HG02588 (cell line): ENCODE measurements at regions not wholly inside any gene's neighbourhood (a gene's known extent, or its start where the extent isn't known, plus 50 kb on each side); places are given as distances from the start of the nearest gene placed in this dataset.

ENCODE experiments used
- ATAC-seq: cut with Tn5 transposase; IDR thresholded peaks from one replicate; pipeline ENCODE4 v1.9.1; 2021; ENCODE audit warnings: mild to moderate bottlenecking, moderate library complexity; ENCODE audit not compliant: unreplicated experiment

GRCh38 chr22:34135749-34136148, 215.5 kb upstream of the LARGE1 start:
- ATAC-seq: no peak

- ATAC-seq: no peak
Measured at GRCh38 chr22:34150023-34150422, 229.7 kb upstream of the LARGE1 start.

- ATAC-seq: no peak
Measured at GRCh38 chr22:34159491-34159890, 239.2 kb upstream of the LARGE1 start.

DNA sequence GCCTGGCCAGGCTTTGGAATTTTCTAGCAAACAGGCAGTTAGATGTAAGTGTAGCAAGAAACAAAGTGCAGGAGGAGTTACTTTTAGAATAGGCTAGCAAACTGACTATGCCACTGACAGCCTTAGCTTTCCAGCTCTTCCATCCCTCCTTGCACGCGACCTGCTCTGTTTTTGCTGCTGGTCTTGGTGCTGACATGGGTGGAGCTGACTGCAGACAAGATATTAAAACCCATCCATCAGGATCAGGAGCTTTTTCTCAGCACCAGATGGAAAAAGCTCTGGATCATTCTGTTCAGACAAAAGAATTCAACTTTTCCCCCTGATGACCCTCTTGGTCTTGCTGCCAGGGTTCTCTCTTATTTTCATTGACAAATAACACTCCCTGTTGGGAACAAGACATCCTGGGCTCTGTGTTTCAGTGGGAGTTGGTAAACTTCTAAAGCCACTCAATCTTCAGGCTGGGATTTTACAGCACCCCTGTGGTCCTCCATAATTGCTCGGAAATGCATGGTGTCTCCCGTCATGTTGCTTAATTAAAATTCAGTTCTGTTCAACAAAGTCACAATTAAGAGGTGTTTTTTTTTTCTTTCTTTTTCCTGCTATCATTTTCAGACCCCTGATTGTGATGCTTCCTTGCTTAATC, 240.0 kb upstream of the LARGE1 start:
- no peak for ATAC-seq

GRCh38 chr22:34161431-34162123, 241.3 kb upstream of the LARGE1 start:
- ATAC-seq: no peak

DNA sequence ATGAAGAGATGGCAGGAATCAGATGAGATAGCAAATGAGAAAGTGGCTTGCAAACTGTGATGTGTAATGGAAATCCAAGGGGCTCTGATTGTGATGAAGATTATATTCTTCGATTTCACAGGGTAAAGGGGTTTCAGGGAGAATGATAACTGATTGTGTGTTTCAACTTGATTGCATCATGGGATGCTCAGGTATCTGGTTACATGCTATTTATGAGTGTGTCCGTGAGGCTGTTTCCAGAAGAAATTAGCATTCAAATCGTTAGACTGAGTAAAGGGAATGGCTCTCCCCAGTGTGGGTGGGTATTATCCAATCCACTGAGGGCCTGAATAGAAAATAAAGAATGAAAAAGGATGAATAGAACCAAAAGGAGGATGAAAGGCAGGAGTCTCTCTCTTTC, 278.7 kb upstream of the LARGE1 start:
- ATAC-seq: no peak

DNA sequence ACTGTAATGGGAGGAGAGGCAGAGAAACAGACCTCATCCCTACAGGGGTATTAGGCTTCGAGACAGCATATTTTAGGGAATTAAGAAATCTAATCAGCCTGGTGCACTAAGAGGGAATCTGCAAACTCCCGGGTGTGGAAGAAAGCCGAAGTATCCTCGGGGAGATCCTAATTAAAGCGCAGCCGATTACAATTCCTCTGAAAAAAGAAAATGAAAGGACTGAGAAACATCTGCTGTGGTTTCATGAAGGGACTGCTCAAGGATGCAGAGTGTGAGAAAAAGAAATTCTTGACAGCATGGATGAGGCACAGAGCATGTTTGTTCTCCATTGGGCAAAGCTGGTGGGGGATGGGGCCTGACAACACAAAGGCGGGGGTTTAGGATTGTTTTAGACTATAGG, 290.0 kb upstream of the LARGE1 start:
- no peak for ATAC-seq

DNA sequence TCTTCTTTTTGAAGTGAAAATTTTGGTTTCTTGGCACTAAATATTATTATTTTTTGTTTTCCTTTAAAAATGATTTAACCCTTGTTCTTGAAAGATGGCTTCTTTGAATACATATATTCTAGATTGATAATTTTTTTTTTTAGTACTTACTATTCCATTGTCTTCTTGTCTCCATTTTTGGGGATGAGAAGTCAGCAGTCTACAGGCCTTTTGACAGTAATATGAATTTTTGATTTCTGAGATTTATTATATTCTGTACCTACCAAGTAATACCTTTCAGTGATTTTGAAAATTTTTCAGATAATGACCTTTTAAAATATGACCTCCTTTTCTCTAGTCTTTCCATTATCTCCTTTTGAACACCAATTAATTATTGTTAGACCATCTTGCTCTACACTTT, 294.1 kb upstream of the LARGE1 start:
- ATAC-seq: no peak

DNA sequence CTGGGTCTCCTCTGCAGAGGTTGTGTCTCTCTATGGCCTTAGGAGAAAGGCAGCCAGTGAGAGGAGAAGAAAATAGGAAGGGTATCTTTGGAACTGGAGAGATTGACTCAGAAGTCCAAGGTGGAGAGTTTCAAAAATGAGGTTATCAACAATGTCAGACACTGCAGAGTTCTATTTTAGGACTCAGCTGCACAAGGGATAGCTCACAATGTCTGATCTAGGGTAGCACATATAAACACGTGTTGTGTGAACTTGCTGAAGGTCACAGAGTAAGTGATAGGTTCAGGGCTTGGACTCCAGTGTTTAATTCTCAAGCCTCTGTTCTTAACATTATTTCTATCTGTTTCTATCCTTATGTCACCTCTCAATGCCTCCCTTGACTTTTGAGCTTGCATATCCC, 305.0 kb upstream of the LARGE1 start:
- ATAC-seq: no peak

GRCh38 chr22:34236527-34236926, 316.3 kb upstream of the LARGE1 start:
- no peak for ATAC-seq

DNA sequence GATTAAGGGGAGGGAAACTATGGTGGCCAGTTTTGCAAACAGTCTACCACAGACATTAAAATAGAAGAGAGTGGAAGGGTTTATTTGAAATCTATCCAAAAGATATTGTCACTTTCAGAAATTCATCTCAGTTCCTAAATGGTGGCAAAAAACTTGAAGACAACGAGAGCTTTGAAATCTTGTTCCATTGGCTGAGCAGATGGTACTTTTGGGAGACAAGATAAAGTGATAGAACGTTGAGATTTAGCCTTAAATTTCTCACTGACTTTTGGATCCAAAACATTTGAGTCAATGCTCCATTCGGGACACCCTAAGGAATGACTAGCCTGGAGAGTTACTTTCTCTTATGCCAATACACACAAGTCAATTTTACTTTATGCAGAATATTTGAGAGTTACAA, 319.1 kb upstream of the LARGE1 start:
- ATAC-seq: no peak

- no peak for ATAC-seq
Measured at GRCh38 chr22:34243023-34243422, 322.7 kb upstream of the LARGE1 start.

DNA sequence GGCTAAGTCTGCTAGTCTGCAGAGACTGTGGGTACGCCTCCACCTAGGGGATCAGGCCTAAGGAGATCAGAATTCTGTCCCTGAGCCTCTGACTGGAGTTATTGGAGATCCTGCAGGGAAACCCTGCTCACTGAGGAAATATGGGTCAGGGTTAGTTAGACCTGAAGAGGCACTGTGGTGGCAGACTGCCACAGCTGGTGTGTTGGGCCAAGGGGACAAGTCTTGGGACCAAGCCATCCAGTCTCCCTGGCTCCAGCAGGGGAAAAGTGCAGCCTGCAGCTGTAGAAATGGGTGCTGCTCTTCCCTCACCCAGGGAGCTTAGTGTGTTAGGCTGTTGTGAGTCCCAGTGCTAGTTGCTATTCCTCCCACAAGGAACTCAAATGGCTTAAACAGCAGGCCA, 334.8 kb upstream of the LARGE1 start:
- ATAC-seq: no peak

GRCh38 chr22:34278121-34278520, 357.8 kb upstream of the LARGE1 start:
- ATAC-seq: no peak

DNA sequence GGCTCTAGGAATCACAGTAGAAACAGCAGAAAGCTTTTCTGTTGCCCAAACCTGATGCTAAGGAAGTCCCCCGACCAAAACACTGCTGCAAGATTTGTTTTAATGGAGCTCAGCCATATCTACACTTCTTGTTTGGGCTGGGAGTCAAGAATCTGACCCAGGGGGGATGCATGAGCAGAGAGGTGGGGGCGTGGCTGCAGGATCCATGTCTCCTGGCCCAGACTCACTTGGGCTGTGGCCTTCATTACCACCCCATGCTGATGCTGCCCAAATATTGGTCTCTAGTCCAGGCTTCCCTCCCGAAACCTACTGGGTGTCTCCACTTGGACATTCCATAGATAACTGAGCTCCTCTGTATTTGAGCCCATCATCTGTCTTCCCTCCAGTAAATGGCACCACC, 361.5 kb upstream of the LARGE1 start:
- no peak for ATAC-seq

GRCh38 chr22:34283844-34284243, 363.6 kb upstream of the LARGE1 start:
- ATAC-seq: no peak

GRCh38 chr22:34293324-34293723, 373.0 kb upstream of the LARGE1 start:
- ATAC-seq: no peak

GRCh38 chr22:34294476-34294875, 374.2 kb upstream of the LARGE1 start:
- no peak for ATAC-seq

- ATAC-seq: no peak
Measured at GRCh38 chr22:34294986-34295385, 374.7 kb upstream of the LARGE1 start.

- no peak for ATAC-seq
Measured at GRCh38 chr22:34296461-34296860, 376.2 kb upstream of the LARGE1 start.

- ATAC-seq: no peak
Measured at GRCh38 chr22:34297536-34298120, 377.4 kb upstream of the LARGE1 start.

DNA sequence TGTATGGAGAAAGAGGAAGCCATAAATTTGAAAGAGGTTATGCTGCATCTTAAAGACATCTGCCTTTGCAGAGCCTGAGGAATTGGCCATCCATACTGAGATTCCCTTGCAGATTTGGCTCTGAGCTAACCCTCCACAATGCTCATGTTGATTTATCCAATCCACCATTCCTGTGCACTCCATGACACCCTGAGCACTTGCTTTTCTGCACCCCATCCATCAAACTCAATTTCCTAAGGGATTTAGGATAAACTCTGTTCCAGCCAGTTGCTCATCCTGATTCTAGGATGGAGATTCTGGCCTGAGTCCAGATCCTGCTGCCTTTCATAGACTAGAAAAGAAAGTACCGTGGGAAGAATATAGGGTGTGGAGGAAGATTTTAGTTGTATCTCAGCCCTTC, 379.2 kb upstream of the LARGE1 start:
- no peak for ATAC-seq

GRCh38 chr22:34301569-34301968, 381.3 kb upstream of the LARGE1 start:
- no peak for ATAC-seq
